GM12878 (cell line): ENCODE measurements at regions not wholly inside any gene's neighbourhood (a gene's known extent, or its start where the extent isn't known, plus 50 kb on each side); places are given as distances from the start of the nearest gene placed in this dataset.

Experiments
- IKZF1 ChIP-seq: fragments of 450-650 bp; conservative IDR thresholded peaks from 2 replicates; pipeline ENCODE4 v1.6.1; 2017; ENCODE audit warnings: antibody characterized with exemption, mild to moderate bottlenecking
- REST ChIP-seq: IDR thresholded peaks from 2 replicates; pipeline ENCODE4 v1.6.1; 2012; ENCODE audit warnings: mild to moderate bottlenecking, low read depth, low read length
- TF ChIP-seq, protein P1 (sequence below), 3 experiments: IDR thresholded peaks in 2 of 3; conservative IDR thresholded peaks in 1 of 3; 2 replicates each; pipeline ENCODE4 v1.5.1; 2011; ENCODE audit warnings: low read depth in 3 of 3, low read length in 3 of 3, mild to moderate bottlenecking in 3 of 3, control low read depth in 2 of 3, moderate library complexity in 2 of 3, inconsistent platforms in 1 of 3, mixed read lengths in 1 of 3; ENCODE audit not compliant: control insufficient read depth in 2 of 3, insufficient read depth in 1 of 3; ENCODE audit errors: extremely low read depth in 1 of 3
- TF ChIP-seq, protein P2 (sequence below): fragments of 450-650 bp; IDR thresholded peaks from 2 replicates; pipeline ENCODE4 v1.6.1; 2017; ENCODE audit warnings: mild to moderate bottlenecking

DNA sequence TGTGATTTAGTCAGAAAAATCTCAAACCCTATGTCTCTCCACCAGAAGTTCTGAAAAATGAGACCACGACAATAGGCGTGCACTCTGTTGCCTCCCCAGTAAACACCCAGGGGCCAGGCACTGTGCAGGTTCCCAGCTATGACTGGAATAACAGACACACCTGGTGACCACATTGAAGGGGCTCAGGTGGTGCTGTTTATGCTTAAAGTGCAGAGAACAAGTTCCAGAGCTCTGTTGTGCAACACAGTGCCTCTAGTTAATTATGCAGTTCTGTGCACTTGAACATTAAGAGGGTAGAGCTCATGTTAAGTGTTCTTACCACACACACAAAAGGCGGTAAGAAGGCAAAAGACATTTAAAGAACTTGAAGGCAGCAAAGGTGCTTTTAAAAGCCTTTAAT is 52.6 kb upstream of the AFF3 start:
- TF ChIP-seq, protein P1, sequence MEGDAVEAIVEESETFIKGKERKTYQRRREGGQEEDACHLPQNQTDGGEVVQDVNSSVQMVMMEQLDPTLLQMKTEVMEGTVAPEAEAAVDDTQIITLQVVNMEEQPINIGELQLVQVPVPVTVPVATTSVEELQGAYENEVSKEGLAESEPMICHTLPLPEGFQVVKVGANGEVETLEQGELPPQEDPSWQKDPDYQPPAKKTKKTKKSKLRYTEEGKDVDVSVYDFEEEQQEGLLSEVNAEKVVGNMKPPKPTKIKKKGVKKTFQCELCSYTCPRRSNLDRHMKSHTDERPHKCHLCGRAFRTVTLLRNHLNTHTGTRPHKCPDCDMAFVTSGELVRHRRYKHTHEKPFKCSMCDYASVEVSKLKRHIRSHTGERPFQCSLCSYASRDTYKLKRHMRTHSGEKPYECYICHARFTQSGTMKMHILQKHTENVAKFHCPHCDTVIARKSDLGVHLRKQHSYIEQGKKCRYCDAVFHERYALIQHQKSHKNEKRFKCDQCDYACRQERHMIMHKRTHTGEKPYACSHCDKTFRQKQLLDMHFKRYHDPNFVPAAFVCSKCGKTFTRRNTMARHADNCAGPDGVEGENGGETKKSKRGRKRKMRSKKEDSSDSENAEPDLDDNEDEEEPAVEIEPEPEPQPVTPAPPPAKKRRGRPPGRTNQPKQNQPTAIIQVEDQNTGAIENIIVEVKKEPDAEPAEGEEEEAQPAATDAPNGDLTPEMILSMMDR (IDR thresholded peaks at IDR 0.05 in 2 of 3, conservative IDR thresholded peaks at IDR 0.05 in 1 of 3; ENCODE audit: control insufficient read depth in 2 of 3, extremely low read depth in 1 of 3, insufficient read depth in 1 of 3, low read depth in 3 of 3, low read length in 3 of 3): no peak
- no peak for TF ChIP-seq REST
- TF ChIP-seq, protein P2, sequence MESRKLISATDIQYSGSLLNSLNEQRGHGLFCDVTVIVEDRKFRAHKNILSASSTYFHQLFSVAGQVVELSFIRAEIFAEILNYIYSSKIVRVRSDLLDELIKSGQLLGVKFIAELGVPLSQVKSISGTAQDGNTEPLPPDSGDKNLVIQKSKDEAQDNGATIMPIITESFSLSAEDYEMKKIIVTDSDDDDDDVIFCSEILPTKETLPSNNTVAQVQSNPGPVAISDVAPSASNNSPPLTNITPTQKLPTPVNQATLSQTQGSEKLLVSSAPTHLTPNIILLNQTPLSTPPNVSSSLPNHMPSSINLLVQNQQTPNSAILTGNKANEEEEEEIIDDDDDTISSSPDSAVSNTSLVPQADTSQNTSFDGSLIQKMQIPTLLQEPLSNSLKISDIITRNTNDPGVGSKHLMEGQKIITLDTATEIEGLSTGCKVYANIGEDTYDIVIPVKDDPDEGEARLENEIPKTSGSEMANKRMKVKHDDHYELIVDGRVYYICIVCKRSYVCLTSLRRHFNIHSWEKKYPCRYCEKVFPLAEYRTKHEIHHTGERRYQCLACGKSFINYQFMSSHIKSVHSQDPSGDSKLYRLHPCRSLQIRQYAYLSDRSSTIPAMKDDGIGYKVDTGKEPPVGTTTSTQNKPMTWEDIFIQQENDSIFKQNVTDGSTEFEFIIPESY: no peak
- TF ChIP-seq IKZF1: no peak
